GM12878 (cell line): ENCODE measurements at regions not wholly inside any gene's neighbourhood (a gene's known extent, or its start where the extent isn't known, plus 50 kb on each side); places are given as distances from the start of the nearest gene placed in this dataset.

ENCODE experiments used
- ATAC-seq: fragments of 200-7000 bp; cut with Tn5 transposase; 3 replicates; pipeline ENCODE4 v1.9.1; 2020; ENCODE audit warnings: mild to moderate bottlenecking, moderate library complexity
- BruUV-seq: library from RNA; stranded (reverse); fragments of 400-500 nt; replicated peaks from 2 replicates; lab custom pipeline; 2021; lab: Mats Ljungman, UMichigan
- CTCF ChIA-PET: fragments of 300-600 bp; sonication (Branson Sonifier 250); formaldehyde crosslinking; extraction: SDS; loops from one replicate; lab custom pipeline; 2021; ENCODE audit warnings: inconsistent platforms; lab: Yijun Ruan, JAX
- POLR2A ChIA-PET: fragments of 350-600 bp; formaldehyde crosslinking; extraction: SDS; loops from one replicate; lab custom pipeline; 2021; ENCODE audit warnings: inconsistent platforms; lab: Charles Lee
- RAD21 ChIA-PET: fragments of 300-600 bp; sonication (Branson Sonifier 250); formaldehyde crosslinking; loops from one replicate; lab custom pipeline; 2023; ENCODE audit warnings: antibody characterized with exemption; ENCODE audit not compliant: unreplicated experiment; lab: Charles Lee
- SMC1A ChIA-PET: fragments of 300-600 bp; sonication (Branson Sonifier 250); formaldehyde crosslinking; loops from one replicate; lab custom pipeline; 2023; ENCODE audit not compliant: unreplicated experiment, uncharacterized antibody; lab: Charles Lee
- DNase-seq: peaks from one replicate; pipeline ENCODE4 v3.0.0-alpha.2; 2011; ENCODE audit warnings: low read depth, low spot score
- FAIRE-seq: peaks from 3 replicates; lab custom pipeline; 2011; peaks lifted over from hg19 to GRCh38; lab: Jason Lieb, UNC
- H2AFZ ChIP-seq: 2 replicates; pipeline ENCODE4 v1.6.0; 2011; ENCODE audit warnings: low read depth, low read length, control low read depth; ENCODE audit not compliant: control insufficient read depth
- H3K27ac ChIP-seq: 2 replicates; pipeline ENCODE4 v1.5.1; 2011; ENCODE audit warnings: control low read depth; ENCODE audit not compliant: control insufficient read depth, insufficient read depth
- H3K27me3 ChIP-seq, 2 experiments: replicated peaks in 1 of 2; 2 replicates each; pipeline versions ENCODE4 v1.6.0 to v1.6.1; 2011; ENCODE audit warnings: low read length in 1 of 2; ENCODE audit not compliant: control insufficient read depth in 2 of 2, insufficient read depth in 2 of 2
- H3K36me3 ChIP-seq, 2 experiments: 2 replicates each; pipeline ENCODE4 v1.5.1; 2011; ENCODE audit warnings: low read length in 1 of 2; ENCODE audit not compliant: control insufficient read depth in 2 of 2, insufficient read depth in 2 of 2
- H3K4me1 ChIP-seq: 2 replicates; pipeline ENCODE4 v1.6.1; 2011; ENCODE audit warnings: mild to moderate bottlenecking, low read length, moderate library complexity, mixed read lengths; ENCODE audit not compliant: control insufficient read depth, insufficient read depth
- H3K4me2 ChIP-seq: 2 replicates; pipeline ENCODE4 v1.6.0; 2011; ENCODE audit warnings: control low read depth; ENCODE audit not compliant: control insufficient read depth, insufficient read depth
- H3K4me3 ChIP-seq: fragments of 200-600 bp; sonication (generic); 2 replicates; pipeline ENCODE4 v1.5.1; 2016
- H3K79me2 ChIP-seq: 2 replicates; pipeline ENCODE4 v1.6.0; 2011; ENCODE audit warnings: low read length; ENCODE audit not compliant: control insufficient read depth, insufficient read depth
- H3K9ac ChIP-seq: 2 replicates; pipeline ENCODE4 v1.8.0; 2011; ENCODE audit warnings: low read length, control low read depth, mixed read lengths; ENCODE audit not compliant: control insufficient read depth, insufficient read depth
- H3K9me3 ChIP-seq: replicated peaks from 3 replicates; pipeline ENCODE4 v1.5.1; 2011; ENCODE audit warnings: mild to moderate bottlenecking, low read length; ENCODE audit not compliant: control insufficient read depth, insufficient read depth
- H4K20me1 ChIP-seq: 2 replicates; pipeline ENCODE4 v1.6.0; 2011; ENCODE audit not compliant: control insufficient read depth, insufficient read depth
- BACH1 ChIP-seq: fragments of 450-650 bp; IDR thresholded peaks from 2 replicates; pipeline ENCODE4 v1.6.1; 2017; ENCODE audit warnings: mild to moderate bottlenecking, borderline replicate concordance
- BRCA1 ChIP-seq: IDR thresholded peaks from 2 replicates; pipeline ENCODE4 v1.6.1; 2011; ENCODE audit warnings: low read depth, low read length, improper control_type of control experiment
- CHD1 ChIP-seq: IDR thresholded peaks from 2 replicates; pipeline ENCODE4 v1.6.1; 2012; ENCODE audit warnings: low read depth, low read length, improper control_type of control experiment
- LARP7 ChIP-seq: fragments of 450-650 bp; IDR thresholded peaks from 2 replicates; pipeline ENCODE4 v1.6.1; 2017; ENCODE audit warnings: mild to moderate bottlenecking
- MXI1 ChIP-seq: fragments of 150-350 bp; IDR thresholded peaks from 2 replicates; pipeline ENCODE4 v1.6.1; 2011; ENCODE audit warnings: low read depth, mild to moderate bottlenecking, inconsistent platforms, low read length, improper control_type of control experiment
- NBN ChIP-seq: fragments of 450-650 bp; IDR thresholded peaks from 2 replicates; pipeline ENCODE4 v1.6.1; 2016
- POU2F2 ChIP-seq: IDR thresholded peaks from 3 replicates; pipeline ENCODE4 v1.6.1; 2011; ENCODE audit warnings: low read depth, mild to moderate bottlenecking, low read length, borderline replicate concordance
- SMC3 ChIP-seq: IDR thresholded peaks from 2 replicates; pipeline ENCODE4 v1.6.1; 2011; ENCODE audit warnings: low read length, improper control_type of control experiment, borderline replicate concordance
- TCF3 ChIP-seq: IDR thresholded peaks from 2 replicates; pipeline ENCODE4 v1.6.1; 2012; ENCODE audit warnings: low read depth, mild to moderate bottlenecking, low read length, borderline replicate concordance; ENCODE audit not compliant: insufficient read depth
- WGBS: methylation state at CpG from one replicate; pipeline ENCODE4 v1.1.6; 2016; ENCODE audit warnings: low lambda C conversion rate; ENCODE audit not compliant: insufficient replicate concordance, insufficient coverage; ENCODE audit errors: missing lambda C conversion rate; 5-methylcytosine and 5-hydroxymethylcytosine counted together
- in situ Hi-C: fragments of 300-500 bp; cut with MboI; formaldehyde crosslinking; loops from 9 replicates; pipeline ENCODE4 v1.14.3; 2018; ENCODE audit warnings: mixed read lengths
- intact Hi-C: fragments of 100-400 bp; cut with micrococcal nuclease; formaldehyde crosslinking; loops from one replicate; pipeline ENCODE4 v1.14.2; 2022; ENCODE audit not compliant: unreplicated experiment
- TF ChIP-seq, protein P1 (sequence below): fragments of 450-650 bp; IDR thresholded peaks from 2 replicates; pipeline ENCODE4 v1.6.1; 2017; ENCODE audit warnings: borderline replicate concordance
- TF ChIP-seq, protein P2 (sequence below): fragments of 450-650 bp; IDR thresholded peaks from 2 replicates; pipeline ENCODE4 v1.6.1; 2016; ENCODE audit warnings: mild to moderate bottlenecking

- WGBS: 96% methylated on average over 2 of the region's 2 CpGs
- no peak for ATAC-seq
- H3K36me3 ChIP-seq: no peaks in the 10 kb centered on the region
- H3K9ac ChIP-seq: no peak overlapping the region
- 0 out of 2 replicates have a peak, but pooled peaks have one; percentile 8 for TF ChIP-seq MXI1
- TF ChIP-seq NBN: no peak
- FAIRE-seq: no peak
- DNase-seq: no peak
- H3K27me3 ChIP-seq: no peaks in the 10 kb centered on the region; a peak in 1 of 4 replicates
- BruUV-seq: no TSS peak
- ChIA-PET POLR2A (no interaction called here), RAD21 (interaction anchor here (0.5 to 0.8 kb wide), 3 partner anchors 301 to 419 kb away, joined by 3 to 4 read pairs (median 3); no protein-coding TSS in a partner anchor), SMC1A (no interaction called here), CTCF (interaction anchor here (0.6 to 2.8 kb wide), 12 partner anchors 20 to 835 kb away, joined by 3 to 10 read pairs (median 4); no protein-coding TSS in a partner anchor)
- intact Hi-C loops (loop anchor here (1.0 to 10.0 kb wide), 3 partner anchors 155 to 834 kb away; no protein-coding TSS in a partner anchor), in situ Hi-C loops (no loop called here)
- H4K20me1 ChIP-seq: no peaks in the 10 kb centered on the region
- no peaks in the 10 kb centered on the region for H3K79me2 ChIP-seq
- H2AFZ ChIP-seq: no peak overlapping the region
- no peak overlapping the region for H3K4me3 ChIP-seq
- no peak overlapping the region for H3K27ac ChIP-seq
- no peaks in the 10 kb centered on the region for H3K9me3 ChIP-seq
- no peaks in the 10 kb centered on the region for H3K4me1 ChIP-seq
- H3K4me2 ChIP-seq: no peak overlapping the region
These were observed 132.7 kb downstream of the MTX3 start for GRCh38 chr5:79858410-79858723.

DNA sequence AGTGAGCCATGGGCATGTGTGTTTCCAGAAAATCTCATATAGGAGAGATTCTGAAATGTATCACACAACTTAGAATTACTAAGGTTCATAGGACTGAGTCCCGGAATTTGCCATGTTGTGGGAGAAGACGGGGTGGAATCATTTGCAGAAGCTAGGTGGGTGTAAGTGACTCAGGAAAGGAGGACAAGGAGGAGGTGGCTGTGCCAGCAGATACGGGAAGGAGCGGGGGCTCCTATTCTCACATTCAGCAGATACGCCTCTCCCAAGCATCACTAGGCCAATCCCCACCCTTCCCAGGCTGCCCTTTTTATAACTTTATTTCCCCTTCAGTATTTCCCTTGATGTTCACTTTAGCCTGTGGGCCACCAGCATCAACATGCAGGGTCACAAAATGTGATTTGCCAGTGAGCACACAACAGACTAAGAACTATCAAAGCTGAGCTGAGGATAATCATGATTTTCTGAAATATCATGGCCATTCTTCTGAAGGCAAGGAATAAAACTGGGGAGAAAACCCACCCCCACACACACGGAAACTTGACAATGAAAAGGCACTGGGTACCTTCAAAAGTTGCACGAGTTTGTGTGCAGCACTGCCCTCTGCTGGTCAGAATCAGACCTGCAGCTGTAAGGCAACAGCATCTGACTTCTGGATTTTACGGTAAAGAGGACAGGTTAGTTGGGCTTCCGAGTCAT is 133.2 kb downstream of the MTX3 start:
- peaks cover 0 to 2% of the 10 kb centered on the region in 2 experiments; a peak in 1 of 4 replicates for H3K27me3 ChIP-seq
- peak; percentile 79 for ATAC-seq
- H2AFZ ChIP-seq: no peak overlapping the region
- POLR2A ChIA-PET: no interaction called here
- H3K36me3 ChIP-seq: no peaks in the 10 kb centered on the region
- H3K79me2 ChIP-seq: no peaks in the 10 kb centered on the region
- SMC1A ChIA-PET: interaction anchor here (0.6 kb wide), 1 partner anchor 99 kb away, joined by 3 read pairs; no protein-coding TSS in a partner anchor
- in situ Hi-C loops (no loop called here), intact Hi-C loops (loop anchor here (1.0 to 10.0 kb wide), 3 partner anchors 155 to 833 kb away; no protein-coding TSS in a partner anchor)
- no peak overlapping the region for H3K27ac ChIP-seq
- H3K4me3 ChIP-seq: no peak overlapping the region
- DNase-seq: peak; percentile 23
- no TSS peak for BruUV-seq
- RAD21 ChIA-PET: interaction anchor here (0.5 to 0.8 kb wide), 4 partner anchors 300 to 831 kb away, joined by 3 to 4 read pairs (median 3); no protein-coding TSS in a partner anchor
- H3K4me1 ChIP-seq: no peaks in the 10 kb centered on the region
- H4K20me1 ChIP-seq: no peaks in the 10 kb centered on the region
- H3K9me3 ChIP-seq: no peaks in the 10 kb centered on the region
- no peak overlapping the region for H3K4me2 ChIP-seq
- peak; percentile 93 for FAIRE-seq
- H3K9ac ChIP-seq: no peak overlapping the region
- WGBS: 14% methylated on average over 9 of the region's 9 CpGs
- CTCF ChIA-PET: interaction anchor here (0.6 to 2.8 kb wide), 12 partner anchors 21 to 835 kb away, joined by 3 to 10 read pairs (median 4); no protein-coding TSS in a partner anchor
- no peak for TF ChIP-seq TCF3
- TF ChIP-seq, protein P1, sequence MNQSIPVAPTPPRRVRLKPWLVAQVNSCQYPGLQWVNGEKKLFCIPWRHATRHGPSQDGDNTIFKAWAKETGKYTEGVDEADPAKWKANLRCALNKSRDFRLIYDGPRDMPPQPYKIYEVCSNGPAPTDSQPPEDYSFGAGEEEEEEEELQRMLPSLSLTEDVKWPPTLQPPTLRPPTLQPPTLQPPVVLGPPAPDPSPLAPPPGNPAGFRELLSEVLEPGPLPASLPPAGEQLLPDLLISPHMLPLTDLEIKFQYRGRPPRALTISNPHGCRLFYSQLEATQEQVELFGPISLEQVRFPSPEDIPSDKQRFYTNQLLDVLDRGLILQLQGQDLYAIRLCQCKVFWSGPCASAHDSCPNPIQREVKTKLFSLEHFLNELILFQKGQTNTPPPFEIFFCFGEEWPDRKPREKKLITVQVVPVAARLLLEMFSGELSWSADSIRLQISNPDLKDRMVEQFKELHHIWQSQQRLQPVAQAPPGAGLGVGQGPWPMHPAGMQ: no peak
- TF ChIP-seq BACH1: no peak
- TF ChIP-seq, protein P2, sequence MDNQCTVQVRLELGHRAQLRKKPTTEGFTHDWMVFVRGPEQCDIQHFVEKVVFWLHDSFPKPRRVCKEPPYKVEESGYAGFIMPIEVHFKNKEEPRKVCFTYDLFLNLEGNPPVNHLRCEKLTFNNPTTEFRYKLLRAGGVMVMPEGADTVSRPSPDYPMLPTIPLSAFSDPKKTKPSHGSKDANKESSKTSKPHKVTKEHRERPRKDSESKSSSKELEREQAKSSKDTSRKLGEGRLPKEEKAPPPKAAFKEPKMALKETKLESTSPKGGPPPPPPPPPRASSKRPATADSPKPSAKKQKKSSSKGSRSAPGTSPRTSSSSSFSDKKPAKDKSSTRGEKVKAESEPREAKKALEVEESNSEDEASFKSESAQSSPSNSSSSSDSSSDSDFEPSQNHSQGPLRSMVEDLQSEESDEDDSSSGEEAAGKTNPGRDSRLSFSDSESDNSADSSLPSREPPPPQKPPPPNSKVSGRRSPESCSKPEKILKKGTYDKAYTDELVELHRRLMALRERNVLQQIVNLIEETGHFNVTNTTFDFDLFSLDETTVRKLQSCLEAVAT: no peak
- peak; percentile 93 for TF ChIP-seq SMC3
- TF ChIP-seq POU2F2: no peak
- no peak for TF ChIP-seq CHD1
- no peak for TF ChIP-seq LARP7
- no peak for TF ChIP-seq BRCA1
